GM08714 (cell line): ENCODE measurements at regions not wholly inside any gene's neighbourhood (a gene's known extent, or its start where the extent isn't known, plus 50 kb on each side); places are given as distances from the start of the nearest gene placed in this dataset.
"Not testable (repeated sequence)": the region's sequence is repeated elsewhere in the genome, so short reads cannot be mapped to it uniquely, and the experiment has no call there.

Experiments used
- H3K4me3 ChIP-seq: fragments of 200-500 bp; sonication (Bioruptor generic); 2 replicates; pipeline ENCODE4 v1.5.1; 2014; ENCODE audit warnings: mild to moderate bottlenecking, low read length, inconsistent platforms
- ZNF274 ChIP-seq: IDR thresholded peaks from 2 replicates; pipeline ENCODE4 v1.6.1; 2012; ENCODE audit warnings: mild to moderate bottlenecking, low read depth, low read length

GRCh38 chr5:152556784-152557183, 151.7 kb upstream of the NMUR2 start:
- TF ChIP-seq ZNF274, result no peak
- no peak overlapping the region for H3K4me3 ChIP-seq

GRCh38 chr5:152560512-152561137, 155.5 kb upstream of the NMUR2 start:
- no peak overlapping the region for H3K4me3 ChIP-seq
- TF ChIP-seq ZNF274, result no peak

- no peak overlapping the region for H3K4me3 ChIP-seq
- no peak for TF ChIP-seq ZNF274
Observed at GRCh38 chr5:152568016-152568415, 162.9 kb upstream of the NMUR2 start.

- no peak for TF ChIP-seq ZNF274
- H3K4me3 ChIP-seq, result no peak overlapping the region
Observed at GRCh38 chr5:152572812-152573211, 167.7 kb upstream of the NMUR2 start.

GRCh38 chr5:152584103-152584502, 179.0 kb upstream of the NMUR2 start:
- no peak overlapping the region for H3K4me3 ChIP-seq
- no peak for TF ChIP-seq ZNF274

DNA sequence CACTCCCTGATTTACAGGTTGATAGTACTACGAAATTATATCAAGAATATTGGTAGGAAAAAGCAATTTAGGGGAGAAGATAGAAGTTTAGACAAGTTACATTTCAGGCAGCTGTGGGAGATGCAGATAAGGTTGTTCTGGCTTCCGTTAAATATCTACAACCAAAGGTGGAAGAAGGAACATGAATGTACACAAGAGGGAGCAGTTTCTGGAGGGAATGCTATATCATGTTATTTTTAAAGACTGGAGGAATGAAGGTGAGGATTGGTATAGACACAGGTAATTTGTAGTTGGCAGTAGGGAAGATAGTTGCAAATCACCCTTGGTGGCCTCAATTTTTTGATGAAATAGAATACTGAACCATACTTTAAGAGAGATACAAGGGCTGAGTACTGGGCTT, 187.3 kb upstream of the NMUR2 start:
- no peak for TF ChIP-seq ZNF274

GRCh38 chr5:152593388-152593787, 188.3 kb upstream of the NMUR2 start:
- TF ChIP-seq ZNF274, result no peak
- no peak overlapping the region for H3K4me3 ChIP-seq

More for the DNA sequence above, 187.3 kb upstream of the NMUR2 start:
- no peak overlapping the region for H3K4me3 ChIP-seq

DNA sequence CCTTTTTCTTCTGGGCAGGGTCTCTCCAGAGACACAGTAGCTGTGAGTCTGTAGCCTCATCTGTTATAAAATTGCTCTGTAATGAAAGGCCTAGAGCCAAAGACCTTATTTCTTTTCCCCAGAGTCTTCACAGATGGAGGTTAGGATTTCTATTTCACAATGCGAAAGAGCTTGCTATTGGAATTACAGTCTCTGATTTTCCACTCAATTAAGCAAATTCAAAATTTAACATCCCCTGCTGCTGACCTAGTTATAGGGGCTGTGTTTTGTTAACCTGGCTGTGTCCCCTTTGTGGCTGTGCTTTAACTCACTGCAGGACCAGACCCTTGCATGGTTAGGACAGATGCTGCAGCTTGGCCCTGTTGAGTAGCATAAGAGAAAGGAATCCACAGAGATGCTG, 190.3 kb upstream of the NMUR2 start:
- H3K4me3 ChIP-seq, result no peak overlapping the region
- TF ChIP-seq ZNF274, result no peak

GRCh38 chr5:152599096-152599495, 194.0 kb upstream of the NMUR2 start:
- TF ChIP-seq ZNF274, result no peak

DNA sequence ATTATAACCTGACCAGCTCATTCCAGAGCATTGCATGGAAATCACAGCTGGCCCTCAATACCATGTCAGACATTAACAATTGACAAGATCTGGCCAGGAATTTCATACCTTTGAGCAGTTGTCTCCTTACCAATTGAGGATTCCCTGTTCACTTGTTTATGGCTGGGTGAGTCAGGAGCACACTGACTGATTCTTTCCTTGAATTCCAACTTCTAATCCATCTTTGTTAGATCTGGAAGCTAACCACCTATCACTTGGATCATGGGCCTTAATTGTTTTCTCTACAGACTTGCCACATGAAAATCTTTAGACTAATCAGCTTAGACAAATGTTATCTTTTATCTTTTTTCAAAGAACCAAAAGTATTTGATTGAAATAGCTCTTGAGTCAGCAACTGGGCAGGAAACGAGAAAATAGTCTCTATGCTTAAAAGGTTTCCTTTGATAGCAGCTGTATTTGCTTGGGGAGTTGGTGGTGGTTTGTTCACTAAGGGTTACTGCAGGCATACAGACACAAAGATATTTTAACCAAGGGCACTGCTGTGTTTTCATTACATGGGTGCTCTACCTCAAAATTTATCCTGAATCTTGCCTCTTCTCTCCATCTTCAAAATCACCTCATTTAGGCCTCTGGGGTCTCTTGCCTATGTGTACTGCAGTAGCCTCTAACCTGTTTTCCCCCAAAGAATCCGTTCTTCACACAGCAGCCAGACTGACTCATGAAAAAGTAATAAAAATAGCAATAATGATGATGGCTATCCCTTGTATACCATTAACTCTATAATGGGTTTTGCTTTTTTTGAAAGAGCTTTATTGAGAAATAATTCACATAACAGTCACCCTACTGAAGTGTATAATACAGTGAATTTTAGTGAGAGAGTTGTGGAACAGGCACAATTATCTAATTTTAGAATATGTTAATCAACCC, 197.0 kb upstream of the NMUR2 start:
- TF ChIP-seq ZNF274, result no peak
- H3K4me3 ChIP-seq, result no peak overlapping the region

More at GRCh38 chr5:152599096-152599495, 194.0 kb upstream of the NMUR2 start:
- no peak overlapping the region for H3K4me3 ChIP-seq

DNA sequence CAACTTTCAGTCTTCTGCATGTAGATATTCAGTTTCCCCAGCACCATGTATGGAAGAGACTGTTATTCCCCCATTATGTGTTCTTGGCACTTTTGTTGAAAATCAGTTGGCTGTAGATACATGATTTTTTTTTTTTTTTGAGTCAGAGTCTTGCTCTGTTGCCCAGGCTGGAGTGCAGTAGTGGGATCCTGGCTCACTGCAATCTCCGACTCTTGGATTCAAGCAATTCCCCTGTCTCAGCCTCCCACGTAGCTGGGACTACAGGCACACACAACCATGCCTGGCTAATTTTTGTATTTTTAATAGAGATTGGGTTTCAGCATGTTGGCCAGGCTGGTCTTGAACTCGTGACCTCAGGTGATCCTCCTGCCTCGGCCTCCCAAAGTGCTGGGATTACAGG, 201.0 kb upstream of the NMUR2 start:
- H3K4me3 ChIP-seq, result not testable (repeated sequence)

DNA sequence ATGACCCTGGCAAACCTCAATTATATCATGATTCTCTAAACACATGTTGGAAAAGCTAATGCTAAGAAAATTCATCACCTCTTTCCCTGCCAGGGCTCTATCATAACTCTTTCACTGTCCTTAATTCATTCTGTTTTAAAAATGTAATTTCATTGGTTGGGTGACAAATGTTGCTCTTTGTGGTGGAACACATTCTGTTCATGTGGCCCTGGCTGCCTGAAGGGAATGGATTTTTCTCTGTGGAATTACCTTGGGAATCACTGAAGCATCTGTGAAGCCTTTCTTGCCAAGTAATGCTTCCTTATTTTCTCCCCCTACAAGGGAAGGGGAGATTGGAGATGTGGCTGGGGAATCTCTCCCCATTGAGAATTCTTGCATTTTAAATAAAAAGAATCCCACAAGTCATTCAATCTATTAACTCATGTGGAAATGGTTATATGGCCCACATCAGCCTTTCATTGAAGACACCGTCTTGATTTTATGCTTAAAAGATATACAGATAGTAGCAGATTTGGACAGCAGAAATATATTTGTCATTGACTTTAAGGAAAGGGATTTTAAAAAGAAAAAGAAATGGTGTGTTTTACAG, 201.8 kb upstream of the NMUR2 start:
- no peak for TF ChIP-seq ZNF274
- H3K4me3 ChIP-seq, result no peak overlapping the region

- no peak overlapping the region for H3K4me3 ChIP-seq
- no peak for TF ChIP-seq ZNF274
Observed at GRCh38 chr5:152607401-152608160, 202.5 kb upstream of the NMUR2 start.

GRCh38 chr5:152608458-152608857, 203.4 kb upstream of the NMUR2 start:
- no peak overlapping the region for H3K4me3 ChIP-seq
- no peak for TF ChIP-seq ZNF274

GRCh38 chr5:152619756-152620155, 214.7 kb upstream of the NMUR2 start:
- TF ChIP-seq ZNF274, result no peak
- no peak overlapping the region for H3K4me3 ChIP-seq
